Right atrium auricular region (tissue), 2 donors: ENCODE measurements at regions not wholly inside any gene's neighbourhood (a gene's known extent, or its start where the extent isn't known, plus 50 kb on each side); places are given as distances from the start of the nearest gene placed in this dataset.

ENCODE experiments used
- DNase-seq: peaks from one replicate; pipeline ENCODE4 v3.0.0-alpha.2; 2019; ENCODE audit warnings: low spot score
- H3K27ac ChIP-seq, 2 donors: fragments of 200-600 bp; sonication (generic); 1 replicate in 1 of 2; 2 replicates in 1 of 2; pipeline ENCODE4 v1.5.1; 2016 to 2019
- H3K27me3 ChIP-seq, 2 donors: fragments of 200-600 bp; sonication (generic); one replicate each; pipeline versions ENCODE4 v1.5.1 to v1.6.0; 2017 to 2019
- H3K36me3 ChIP-seq: fragments of 200-600 bp; sonication (generic); one replicate; pipeline ENCODE4 v1.5.1; 2016
- H3K4me1 ChIP-seq, 2 donors: fragments of 200-600 bp; sonication (generic); one replicate each; pipeline versions ENCODE4 v1.5.1 to v1.6.0; 2017 to 2019
- H3K4me3 ChIP-seq, 2 donors: fragments of 200-600 bp; sonication (generic); 1 replicate in 1 of 2; 2 replicates in 1 of 2; pipeline ENCODE4 v1.5.1; 2017 to 2019; ENCODE audit warnings: mild to moderate bottlenecking in 1 of 2, moderate library complexity in 1 of 2
- H3K9me3 ChIP-seq, 2 donors: fragments of 200-600 bp; sonication (generic); one replicate each; pipeline ENCODE4 v1.5.1; 2019
- TF ChIP-seq, protein P1 (sequence below), 2 donors: fragments of 200-600 bp; sonication (generic); IDR thresholded peaks; one replicate each; pipeline ENCODE4 v1.5.1; 2019; ENCODE audit warnings: antibody characterized with exemption in 2 of 2

DNA sequence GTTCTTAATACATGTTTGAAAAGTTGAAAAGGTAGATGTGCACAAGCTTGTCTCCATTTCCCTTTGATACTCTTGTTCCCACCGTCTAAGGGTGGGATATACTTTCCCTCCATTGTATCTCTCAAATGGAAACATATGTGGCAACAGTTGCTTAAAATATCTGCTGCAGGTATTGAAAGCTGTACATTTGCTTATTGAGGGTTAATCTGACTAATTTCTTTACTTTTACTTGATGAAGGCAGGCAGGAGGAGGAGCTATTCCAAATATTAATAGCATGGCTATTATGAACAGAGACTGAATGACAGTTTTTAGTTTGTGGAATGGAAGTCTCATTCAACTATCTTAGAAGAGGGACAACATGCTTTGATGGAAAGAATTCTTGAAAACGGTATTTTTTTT, 103.8 kb downstream of the SLC10A2 start:
- Histone ChIP-seq H3K4me3 (no peak overlapping the region), H3K9me3 (no peaks in the 10 kb centered on the region), H3K27ac (no peak overlapping the region), H3K4me1 (no peaks in the 10 kb centered on the region), H3K27me3 (no peaks in the 10 kb centered on the region), H3K36me3 (no peaks in the 10 kb centered on the region)
- TF ChIP-seq, protein P1, sequence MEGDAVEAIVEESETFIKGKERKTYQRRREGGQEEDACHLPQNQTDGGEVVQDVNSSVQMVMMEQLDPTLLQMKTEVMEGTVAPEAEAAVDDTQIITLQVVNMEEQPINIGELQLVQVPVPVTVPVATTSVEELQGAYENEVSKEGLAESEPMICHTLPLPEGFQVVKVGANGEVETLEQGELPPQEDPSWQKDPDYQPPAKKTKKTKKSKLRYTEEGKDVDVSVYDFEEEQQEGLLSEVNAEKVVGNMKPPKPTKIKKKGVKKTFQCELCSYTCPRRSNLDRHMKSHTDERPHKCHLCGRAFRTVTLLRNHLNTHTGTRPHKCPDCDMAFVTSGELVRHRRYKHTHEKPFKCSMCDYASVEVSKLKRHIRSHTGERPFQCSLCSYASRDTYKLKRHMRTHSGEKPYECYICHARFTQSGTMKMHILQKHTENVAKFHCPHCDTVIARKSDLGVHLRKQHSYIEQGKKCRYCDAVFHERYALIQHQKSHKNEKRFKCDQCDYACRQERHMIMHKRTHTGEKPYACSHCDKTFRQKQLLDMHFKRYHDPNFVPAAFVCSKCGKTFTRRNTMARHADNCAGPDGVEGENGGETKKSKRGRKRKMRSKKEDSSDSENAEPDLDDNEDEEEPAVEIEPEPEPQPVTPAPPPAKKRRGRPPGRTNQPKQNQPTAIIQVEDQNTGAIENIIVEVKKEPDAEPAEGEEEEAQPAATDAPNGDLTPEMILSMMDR (IDR thresholded peaks at IDR 0.05): no peak
- DNase-seq: no peak

DNA sequence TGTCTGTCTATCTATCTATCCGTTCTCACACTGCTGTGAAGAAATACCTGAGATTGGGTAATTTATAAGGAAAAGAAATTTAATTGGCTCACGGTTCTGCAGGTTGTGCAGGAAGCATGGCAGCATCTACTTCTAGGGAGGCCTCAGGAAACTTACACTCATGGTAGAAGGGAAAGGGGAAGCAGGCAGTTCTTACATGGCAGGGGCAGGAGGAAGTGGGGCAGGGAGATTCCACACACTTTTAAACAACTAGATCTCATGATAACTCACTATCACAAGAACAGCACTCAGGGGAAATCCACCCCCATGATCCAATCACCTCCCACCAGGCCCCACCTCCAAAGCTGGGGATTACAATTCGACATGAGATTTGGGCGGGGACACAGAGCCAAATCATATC, 105.3 kb downstream of the SLC10A2 start:
- H3K27ac ChIP-seq: no peak overlapping the region
- TF ChIP-seq, protein P1 (IDR thresholded peaks at IDR 0.05): no peak
- DNase-seq: no peak
- H3K9me3 ChIP-seq: no peaks in the 10 kb centered on the region
- no peaks in the 10 kb centered on the region for H3K4me1 ChIP-seq
- H3K4me3 ChIP-seq: no peak overlapping the region
- H3K36me3 ChIP-seq: no peaks in the 10 kb centered on the region
- H3K27me3 ChIP-seq: no peaks in the 10 kb centered on the region

DNA sequence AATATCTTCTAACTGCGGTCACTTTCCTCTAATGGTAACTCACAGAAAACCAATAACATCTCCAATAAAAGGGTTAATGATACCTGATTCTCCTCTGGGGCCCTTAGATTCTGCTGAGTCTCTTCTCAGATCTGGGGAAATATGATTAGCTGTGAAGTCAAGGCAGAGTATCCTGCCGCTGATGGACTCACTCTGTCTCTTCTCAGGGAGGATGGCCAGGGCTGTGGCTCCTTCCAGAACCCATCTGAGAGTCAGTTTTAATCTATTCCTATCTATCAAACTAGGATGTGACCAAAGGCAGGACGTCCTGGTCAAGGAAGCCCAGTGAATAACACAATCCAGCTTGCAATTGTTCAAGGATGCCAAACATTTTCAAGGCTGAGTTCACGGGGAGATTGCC, 109.8 kb downstream of the SLC10A2 start:
- Histone ChIP-seq H3K36me3 (no peaks in the 10 kb centered on the region), H3K9me3 (no peaks in the 10 kb centered on the region), H3K27me3 (no peaks in the 10 kb centered on the region), H3K4me3 (no peak overlapping the region), H3K27ac (no peak overlapping the region), H3K4me1 (no peaks in the 10 kb centered on the region)
- TF ChIP-seq, protein P1 (IDR thresholded peaks at IDR 0.05): no peak
- DNase-seq: no peak

DNA sequence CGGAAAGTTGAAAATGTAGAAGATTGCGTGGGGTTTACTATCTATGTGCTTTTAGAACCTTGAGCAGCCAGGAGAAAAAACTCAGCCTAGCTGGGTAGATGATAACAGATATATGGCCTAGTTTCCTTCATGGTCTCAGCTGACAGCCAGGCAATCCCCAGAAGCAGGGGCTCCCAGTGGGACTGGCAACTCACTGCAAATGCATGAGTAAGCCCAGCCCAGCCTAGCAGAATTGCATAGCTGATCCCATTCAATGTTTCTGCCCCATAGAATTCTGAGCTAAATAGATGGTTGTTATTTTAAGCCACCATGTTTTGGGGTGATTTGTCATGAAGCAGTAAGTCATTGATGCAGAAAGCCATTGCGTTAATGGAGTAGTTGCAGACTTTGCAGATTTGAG, 108.5 kb downstream of the ERCC5 start:
- TF ChIP-seq, protein P1 (IDR thresholded peaks at IDR 0.05): no peak
- H3K9me3 ChIP-seq: no peaks in the 10 kb centered on the region
- H3K4me3 ChIP-seq: no peak overlapping the region
- H3K4me1 ChIP-seq: no peaks in the 10 kb centered on the region
- no peaks in the 10 kb centered on the region for H3K27me3 ChIP-seq
- H3K27ac ChIP-seq: no peak overlapping the region
- no peak for DNase-seq
- no peaks in the 10 kb centered on the region for H3K36me3 ChIP-seq

DNA sequence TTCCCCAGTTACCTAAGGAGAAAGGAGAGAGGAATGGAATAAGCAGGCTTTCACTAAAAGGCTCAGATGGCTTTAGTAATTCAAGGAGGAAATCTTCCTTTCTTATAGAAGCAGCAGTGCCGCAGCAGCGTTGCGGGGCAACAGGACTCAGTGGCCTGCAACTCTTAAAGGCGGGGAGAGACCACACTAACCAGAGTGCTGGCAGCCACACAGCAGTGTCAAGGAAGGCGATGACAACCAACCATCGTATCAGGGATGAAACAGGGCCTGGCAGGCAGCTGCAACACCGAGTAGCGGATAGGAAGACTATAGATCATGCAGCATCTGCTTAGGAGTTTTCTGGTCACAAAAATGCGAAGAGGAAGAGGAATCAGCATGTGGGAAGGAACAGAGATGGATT, 106.0 kb downstream of the ERCC5 start:
- H3K36me3 ChIP-seq: no peaks in the 10 kb centered on the region
- H3K4me1 ChIP-seq: no peaks in the 10 kb centered on the region
- H3K9me3 ChIP-seq: no peaks in the 10 kb centered on the region
- TF ChIP-seq, protein P1 (IDR thresholded peaks at IDR 0.05): no peak
- H3K4me3 ChIP-seq: no peak overlapping the region
- DNase-seq: no peak
- no peak overlapping the region for H3K27ac ChIP-seq
- H3K27me3 ChIP-seq: no peaks in the 10 kb centered on the region

- no peak for DNase-seq
These were observed 102.0 kb downstream of the ERCC5 start for GRCh38 chr13:102947745-102948405.

More at GRCh38 chr13:102947745-102948405, 102.0 kb downstream of the ERCC5 start:
- TF ChIP-seq, protein P1 (IDR thresholded peaks at IDR 0.05): peak in 1 of 2 donors; percentile 53
- Histone ChIP-seq H3K36me3 (no peaks in the 10 kb centered on the region), H3K27ac (no peak overlapping the region), H3K4me3 (no peak overlapping the region), H3K27me3 (no peaks in the 10 kb centered on the region), H3K4me1 (no peaks in the 10 kb centered on the region), H3K9me3 (no peaks in the 10 kb centered on the region)
